CD4-positive, CD25-positive, alpha-beta regulatory T cell (primary cell): ENCODE measurements at regions not wholly inside any gene's neighbourhood (a gene's known extent, or its start where the extent isn't known, plus 50 kb on each side); places are given as distances from the start of the nearest gene placed in this dataset.

Source experiments
- ATAC-seq, 2 donors: fragments of 150-1000 bp; cut with Tn5 transposase; one replicate each; pipeline ENCODE4 v1.10.0; 2021; ENCODE audit warnings: low read depth in 2 of 2, moderate number of reproducible peaks in 2 of 2, moderate library complexity in 1 of 2
- DNase-seq, 3 donors: peaks; one replicate each; pipeline versions ENCODE4 v3.0.0 to v3.0.0-alpha.2; 2012 to 2022; ENCODE audit warnings: mixed read lengths in 1 of 3
- H3K27ac ChIP-seq: one replicate; pipeline ENCODE4 v1.7.0; 2013; ENCODE audit warnings: mild to moderate bottlenecking, low read length; ENCODE audit not compliant: insufficient read depth, poor library complexity, severe bottlenecking
- H3K27me3 ChIP-seq: one replicate; pipeline ENCODE4 v1.7.0; 2013; ENCODE audit warnings: low read length; ENCODE audit not compliant: control insufficient read depth, insufficient read depth
- H3K36me3 ChIP-seq: one replicate; pipeline ENCODE4 v1.7.0; 2013; ENCODE audit warnings: mild to moderate bottlenecking, low read length, moderate library complexity; ENCODE audit not compliant: control insufficient read depth, insufficient read depth
- H3K4me1 ChIP-seq: 2 replicates; pipeline ENCODE4 v1.7.0; 2013; ENCODE audit warnings: mild to moderate bottlenecking, low read length; ENCODE audit not compliant: insufficient read depth, control insufficient read depth, poor library complexity, severe bottlenecking
- H3K4me3 ChIP-seq: one replicate; pipeline ENCODE4 v1.7.0; 2013; ENCODE audit warnings: low read depth, mild to moderate bottlenecking, low read length, moderate library complexity
- H3K9me3 ChIP-seq, 2 experiments: 1 replicate in 1 of 2; 2 replicates in 1 of 2; pipeline ENCODE4 v1.7.0; 2013; ENCODE audit warnings: low read length in 2 of 2, mild to moderate bottlenecking in 1 of 2, moderate library complexity in 1 of 2; ENCODE audit not compliant: control insufficient read depth in 2 of 2
- H3K27ac Mint-ChIP-seq, 3 donors: one replicate each; pipeline ENCODE4 v1.8.0; 2020 to 2022; ENCODE audit warnings: mild to moderate bottlenecking in 3 of 3, mixed read lengths in 3 of 3, moderate library complexity in 2 of 3
- H3K27me3 Mint-ChIP-seq: one replicate; pipeline ENCODE4 v1.8.0; 2022; ENCODE audit warnings: mild to moderate bottlenecking, mixed read lengths
- H3K36me3 Mint-ChIP-seq: one replicate; pipeline ENCODE4 v1.8.0; 2020; ENCODE audit warnings: mixed read lengths
- H3K4me1 Mint-ChIP-seq, 4 donors: one replicate each; pipeline ENCODE4 v1.8.0; 2020 to 2022; ENCODE audit warnings: mixed read lengths in 4 of 4, mild to moderate bottlenecking in 1 of 4
- H3K4me3 Mint-ChIP-seq, 4 donors: one replicate each; pipeline ENCODE4 v1.8.0; 2020 to 2022; ENCODE audit warnings: mild to moderate bottlenecking in 4 of 4, mixed read lengths in 4 of 4, moderate library complexity in 3 of 4
- H3K9me3 Mint-ChIP-seq, 7 donors: one replicate each; pipeline ENCODE4 v1.8.0; 2020 to 2022; ENCODE audit warnings: mixed read lengths in 7 of 7, mild to moderate bottlenecking in 3 of 7, moderate library complexity in 2 of 7

DNA sequence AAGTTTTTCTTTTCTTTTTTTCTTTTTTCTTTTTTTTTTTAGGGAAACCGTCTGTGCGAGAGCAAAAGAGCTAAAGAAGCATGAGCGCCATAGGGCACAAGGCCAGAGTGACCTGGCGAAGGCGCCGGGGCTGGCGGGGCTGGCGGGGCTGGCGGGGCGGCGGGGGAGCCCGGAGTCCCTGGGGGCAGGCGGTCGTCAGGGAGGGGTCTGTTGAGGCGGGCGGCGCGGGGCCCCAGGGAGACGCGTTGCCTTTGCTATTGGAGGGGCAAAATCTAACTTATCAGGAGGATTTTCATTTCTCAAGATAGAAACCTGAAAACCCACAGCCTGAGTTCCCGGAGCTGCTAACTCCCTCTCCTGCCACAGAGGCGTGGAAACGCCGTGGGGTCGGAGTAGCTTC is 135.6 kb upstream of the SMAD1 start:
- no peak overlapping the region for H3K27ac ChIP-seq
- Mint-ChIP-seq H3K9me3 (no peaks in the 10 kb centered on the region), H3K27ac (peak overlapping the region in 1 of 3 donors; percentile 35), H3K4me3 (no peak overlapping the region), H3K36me3 (no peaks in the 10 kb centered on the region), H3K27me3 (peaks cover under 1% of the 10 kb centered on the region), H3K4me1 (no peaks in the 10 kb centered on the region)
- H3K36me3 ChIP-seq, result no peaks in the 10 kb centered on the region
- no peaks in the 10 kb centered on the region for H3K4me1 ChIP-seq
- no peaks in the 10 kb centered on the region for H3K9me3 ChIP-seq
- DNase-seq, result no peak
- ATAC-seq, result no peak
- H3K27me3 ChIP-seq, result no peaks in the 10 kb centered on the region
- no peak overlapping the region for H3K4me3 ChIP-seq

DNA sequence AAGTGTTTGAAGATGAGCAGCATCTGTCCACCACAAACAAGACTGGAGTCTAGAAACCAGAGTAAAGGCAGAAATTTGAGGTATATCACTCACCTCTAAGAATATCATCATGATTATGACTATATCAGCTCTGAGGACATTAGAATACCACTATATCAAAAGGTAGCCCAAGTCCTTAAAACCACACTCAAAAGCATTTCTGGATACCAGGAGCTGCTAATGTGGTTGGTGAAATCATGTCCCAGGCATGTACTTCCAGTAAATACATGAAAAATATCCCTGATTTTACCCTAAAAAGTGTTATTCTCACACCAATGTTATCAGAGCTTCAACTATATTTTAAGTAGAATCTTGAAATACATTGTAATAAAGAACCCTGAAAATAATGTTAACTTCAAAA is 136.3 kb upstream of the SMAD1 start:
- Histone ChIP-seq H3K27ac (no peak overlapping the region), H3K36me3 (no peaks in the 10 kb centered on the region), H3K4me1 (no peaks in the 10 kb centered on the region), H3K4me3 (no peak overlapping the region), H3K27me3 (peaks cover 1% of the 10 kb centered on the region), H3K9me3 (no peaks in the 10 kb centered on the region)
- no peaks in the 10 kb centered on the region for H3K9me3 Mint-ChIP-seq
- no peaks in the 10 kb centered on the region for H3K36me3 Mint-ChIP-seq
- no peak overlapping the region for H3K27ac Mint-ChIP-seq
- no peak overlapping the region for H3K4me3 Mint-ChIP-seq
- no peaks in the 10 kb centered on the region for H3K4me1 Mint-ChIP-seq
- no peak for DNase-seq
- H3K27me3 Mint-ChIP-seq, result no peaks in the 10 kb centered on the region
- ATAC-seq, result no peak

DNA sequence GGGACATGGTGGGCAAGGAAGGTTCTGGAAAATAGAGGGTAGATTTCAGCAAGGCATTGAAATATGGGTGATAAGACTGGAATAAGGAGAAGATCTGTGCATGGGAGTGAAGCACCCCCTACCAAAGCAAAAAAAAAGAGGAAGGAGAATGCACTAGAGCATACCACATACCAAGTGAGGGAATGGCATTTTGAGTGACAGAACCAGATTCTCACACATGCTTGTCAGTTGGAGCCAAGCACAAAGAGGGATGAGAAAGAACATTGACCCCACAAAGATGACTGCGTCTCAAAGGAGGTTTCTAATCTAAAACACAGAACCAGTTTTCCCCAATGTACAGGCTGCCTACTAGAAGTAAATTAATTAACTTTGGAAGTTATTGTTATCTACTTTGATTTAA is 140.3 kb upstream of the SMAD1 start:
- H3K27ac Mint-ChIP-seq, result no peak overlapping the region
- no peak overlapping the region for H3K27ac ChIP-seq
- H3K27me3 Mint-ChIP-seq, result no peaks in the 10 kb centered on the region
- H3K36me3 Mint-ChIP-seq, result no peaks in the 10 kb centered on the region
- no peaks in the 10 kb centered on the region for H3K4me1 ChIP-seq
- no peaks in the 10 kb centered on the region for H3K9me3 Mint-ChIP-seq
- no peaks in the 10 kb centered on the region for H3K4me1 Mint-ChIP-seq
- no peak overlapping the region for H3K4me3 Mint-ChIP-seq
- no peaks in the 10 kb centered on the region for H3K36me3 ChIP-seq
- H3K27me3 ChIP-seq, result peaks cover 3% of the 10 kb centered on the region
- no peak overlapping the region for H3K4me3 ChIP-seq
- ATAC-seq, result no peak
- DNase-seq, result no peak
- no peaks in the 10 kb centered on the region for H3K9me3 ChIP-seq

DNA sequence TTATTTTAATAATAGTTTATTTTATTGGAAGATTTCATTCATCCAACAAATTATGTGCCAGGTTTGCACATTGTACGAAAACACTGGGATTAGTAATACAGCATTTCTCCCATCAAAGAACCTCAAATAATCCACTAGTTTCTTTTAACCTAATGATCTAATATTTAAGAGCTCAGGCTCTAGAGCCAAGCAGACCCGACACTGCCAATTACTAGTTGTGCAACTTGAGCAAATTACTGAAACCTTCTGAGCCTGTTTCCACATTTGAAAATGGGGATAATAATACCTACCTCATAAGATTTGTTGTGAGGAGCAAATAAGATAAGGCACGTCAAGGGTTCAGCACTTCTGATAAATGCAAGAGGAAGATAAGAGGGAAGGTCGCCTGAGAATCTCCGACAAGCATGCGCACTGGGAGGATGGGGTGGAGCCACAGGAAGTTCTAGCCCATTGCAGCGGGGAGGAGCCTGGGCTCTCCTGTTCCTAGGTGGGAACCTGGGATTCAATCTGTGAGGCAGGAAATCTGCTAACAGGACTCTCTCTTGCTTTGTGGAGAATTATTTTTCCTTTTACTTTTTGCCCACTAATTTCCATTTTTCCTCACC is 141.5 kb upstream of the SMAD1 start:
- no peaks in the 10 kb centered on the region for H3K9me3 ChIP-seq
- no peaks in the 10 kb centered on the region for H3K36me3 Mint-ChIP-seq
- no peaks in the 10 kb centered on the region for H3K36me3 ChIP-seq
- no peak overlapping the region for H3K27ac ChIP-seq
- H3K9me3 Mint-ChIP-seq, result no peaks in the 10 kb centered on the region
- H3K27me3 ChIP-seq, result peaks cover 3% of the 10 kb centered on the region
- no peaks in the 10 kb centered on the region for H3K4me1 Mint-ChIP-seq
- H3K4me3 Mint-ChIP-seq, result no peak overlapping the region
- H3K4me3 ChIP-seq, result no peak overlapping the region
- DNase-seq (no peak), ATAC-seq (no peak)
- peaks cover 5% of the 10 kb centered on the region for H3K27me3 Mint-ChIP-seq
- no peaks in the 10 kb centered on the region for H3K4me1 ChIP-seq
- no peak overlapping the region for H3K27ac Mint-ChIP-seq

DNA sequence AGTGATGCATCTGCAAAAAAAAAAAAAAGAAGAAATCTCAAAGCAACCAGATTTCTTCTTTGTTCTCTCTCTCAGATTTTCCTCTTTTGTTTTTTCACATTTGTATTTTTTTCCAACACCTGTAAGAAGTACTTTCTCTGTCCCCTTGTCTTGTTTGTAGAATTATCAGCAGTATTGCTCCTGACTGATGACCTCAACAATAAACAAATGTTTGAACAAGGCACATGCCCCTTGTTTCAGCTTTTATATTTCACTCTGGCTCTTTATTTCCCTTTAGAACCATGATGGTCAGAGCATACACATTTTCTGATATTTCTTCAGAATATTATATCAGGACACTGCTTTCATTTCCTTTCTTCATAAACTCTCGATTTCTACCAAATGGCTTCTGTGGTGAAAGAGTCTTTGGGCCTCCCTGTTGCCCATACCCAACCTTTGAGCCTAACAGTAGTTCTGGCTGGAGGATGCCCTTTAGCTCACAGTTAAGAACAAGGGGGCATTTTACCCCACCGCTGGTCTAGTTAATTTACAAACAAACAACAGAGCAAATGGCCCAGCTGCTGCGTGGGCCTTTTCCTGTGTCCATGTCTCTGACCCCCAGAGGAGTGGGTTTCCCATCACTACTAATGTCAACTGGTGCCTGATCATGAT is 142.5 kb upstream of the SMAD1 start:
- no peak for ATAC-seq
- H3K27ac ChIP-seq, result no peak overlapping the region
- Mint-ChIP-seq H3K4me1 (no peaks in the 10 kb centered on the region), H3K27me3 (peaks cover 9% of the 10 kb centered on the region), H3K27ac (no peak overlapping the region), H3K4me3 (no peak overlapping the region), H3K9me3 (no peaks in the 10 kb centered on the region), H3K36me3 (no peaks in the 10 kb centered on the region)
- peaks cover 3% of the 10 kb centered on the region for H3K27me3 ChIP-seq
- H3K9me3 ChIP-seq, result no peaks in the 10 kb centered on the region
- H3K36me3 ChIP-seq, result no peaks in the 10 kb centered on the region
- no peaks in the 10 kb centered on the region for H3K4me1 ChIP-seq
- no peak overlapping the region for H3K4me3 ChIP-seq
- no peak for DNase-seq

DNA sequence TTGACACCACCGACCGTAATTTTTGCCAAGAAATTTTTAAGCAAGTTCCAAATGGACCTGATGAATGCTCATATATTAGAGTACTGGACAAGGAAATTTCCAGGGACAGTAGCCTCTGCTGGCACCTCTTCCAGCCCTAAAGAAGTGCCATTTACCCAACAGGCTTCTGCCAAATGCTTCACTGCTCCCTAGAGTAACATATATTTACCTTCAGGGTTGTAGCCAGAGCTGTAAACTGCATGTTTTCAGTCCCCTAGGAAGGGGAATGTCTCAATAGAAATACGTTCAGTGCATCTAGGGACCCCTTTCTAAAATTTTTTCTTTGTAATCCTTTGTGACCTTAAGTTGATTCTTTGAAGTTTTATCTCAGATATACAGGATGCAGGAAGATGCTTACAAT is 143.1 kb upstream of the SMAD1 start:
- H3K27ac ChIP-seq, result no peak overlapping the region
- H3K9me3 Mint-ChIP-seq, result no peaks in the 10 kb centered on the region
- no peaks in the 10 kb centered on the region for H3K9me3 ChIP-seq
- H3K27me3 ChIP-seq, result peaks cover 3% of the 10 kb centered on the region
- H3K4me3 ChIP-seq, result no peak overlapping the region
- H3K36me3 ChIP-seq, result no peaks in the 10 kb centered on the region
- no peak for ATAC-seq
- no peaks in the 10 kb centered on the region for H3K36me3 Mint-ChIP-seq
- H3K27ac Mint-ChIP-seq, result no peak overlapping the region
- DNase-seq, result no peak
- no peak overlapping the region for H3K4me3 Mint-ChIP-seq
- no peaks in the 10 kb centered on the region for H3K4me1 Mint-ChIP-seq
- H3K4me1 ChIP-seq, result no peaks in the 10 kb centered on the region
- peaks cover 9% of the 10 kb centered on the region for H3K27me3 Mint-ChIP-seq

DNA sequence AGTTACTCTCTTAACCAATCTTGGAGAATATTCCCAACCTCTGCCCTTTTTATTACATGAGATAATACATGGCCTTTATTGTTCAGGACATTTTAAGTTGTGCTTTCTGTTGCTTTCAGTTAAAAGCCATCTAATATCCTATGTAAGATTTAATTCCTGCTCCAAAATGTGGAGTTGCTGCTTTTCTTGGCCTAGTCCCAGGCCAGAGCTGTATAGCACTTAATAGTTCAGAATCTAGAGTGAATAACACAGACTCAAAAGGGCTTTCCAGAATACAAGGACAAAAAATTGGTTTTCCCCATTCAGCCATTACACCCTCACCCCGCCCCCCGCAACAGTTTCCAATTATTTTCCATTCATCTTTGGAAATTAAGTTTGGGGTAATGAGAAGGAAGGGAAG is 144.3 kb upstream of the SMAD1 start:
- peaks cover 3% of the 10 kb centered on the region for H3K27me3 ChIP-seq
- ATAC-seq (no peak), DNase-seq (no peak)
- no peaks in the 10 kb centered on the region for H3K4me1 Mint-ChIP-seq
- H3K4me1 ChIP-seq, result no peaks in the 10 kb centered on the region
- H3K9me3 Mint-ChIP-seq, result no peaks in the 10 kb centered on the region
- no peaks in the 10 kb centered on the region for H3K9me3 ChIP-seq
- H3K4me3 Mint-ChIP-seq, result no peak overlapping the region
- no peak overlapping the region for H3K27ac Mint-ChIP-seq
- H3K27ac ChIP-seq, result no peak overlapping the region
- H3K36me3 Mint-ChIP-seq, result no peaks in the 10 kb centered on the region
- peaks cover 9% of the 10 kb centered on the region for H3K27me3 Mint-ChIP-seq
- H3K4me3 ChIP-seq, result no peak overlapping the region
- H3K36me3 ChIP-seq, result no peaks in the 10 kb centered on the region

DNA sequence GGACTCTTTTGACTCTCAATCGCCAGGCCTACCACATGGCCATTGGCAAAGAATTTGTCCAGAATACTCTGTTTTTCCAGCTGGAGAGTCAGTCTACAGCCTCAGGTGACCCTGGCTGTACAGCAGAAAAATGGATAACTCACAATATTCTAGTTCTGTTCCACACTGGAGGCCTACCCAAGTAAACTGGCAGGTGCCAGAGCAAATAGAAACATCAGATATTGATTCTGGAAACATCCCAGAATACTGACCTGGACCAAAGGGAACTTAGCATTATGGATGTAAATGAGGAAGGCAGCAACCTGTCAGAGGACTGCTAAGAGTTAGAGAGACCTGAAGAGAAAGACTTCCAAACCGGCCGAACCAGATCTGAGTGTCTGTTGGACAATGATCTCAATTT is 147.9 kb upstream of the SMAD1 start:
- Mint-ChIP-seq H3K4me1 (no peaks in the 10 kb centered on the region), H3K9me3 (no peaks in the 10 kb centered on the region), H3K27me3 (peaks cover 9% of the 10 kb centered on the region), H3K27ac (no peak overlapping the region), H3K4me3 (no peak overlapping the region), H3K36me3 (no peaks in the 10 kb centered on the region)
- H3K27me3 ChIP-seq, result no peaks in the 10 kb centered on the region
- DNase-seq (no peak), ATAC-seq (no peak)
- no peaks in the 10 kb centered on the region for H3K36me3 ChIP-seq
- H3K4me1 ChIP-seq, result no peaks in the 10 kb centered on the region
- no peak overlapping the region for H3K4me3 ChIP-seq
- H3K27ac ChIP-seq, result no peak overlapping the region
- no peaks in the 10 kb centered on the region for H3K9me3 ChIP-seq
